HG03045 (cell line): ENCODE measurements at regions not wholly inside any gene's neighbourhood (a gene's known extent, or its start where the extent isn't known, plus 50 kb on each side); places are given as distances from the start of the nearest gene placed in this dataset.

Experiments
- ATAC-seq: cut with Tn5 transposase; IDR thresholded peaks from one replicate; pipeline ENCODE4 v1.9.1; 2021; ENCODE audit warnings: mild to moderate bottlenecking, moderate library complexity; ENCODE audit not compliant: unreplicated experiment

DNA sequence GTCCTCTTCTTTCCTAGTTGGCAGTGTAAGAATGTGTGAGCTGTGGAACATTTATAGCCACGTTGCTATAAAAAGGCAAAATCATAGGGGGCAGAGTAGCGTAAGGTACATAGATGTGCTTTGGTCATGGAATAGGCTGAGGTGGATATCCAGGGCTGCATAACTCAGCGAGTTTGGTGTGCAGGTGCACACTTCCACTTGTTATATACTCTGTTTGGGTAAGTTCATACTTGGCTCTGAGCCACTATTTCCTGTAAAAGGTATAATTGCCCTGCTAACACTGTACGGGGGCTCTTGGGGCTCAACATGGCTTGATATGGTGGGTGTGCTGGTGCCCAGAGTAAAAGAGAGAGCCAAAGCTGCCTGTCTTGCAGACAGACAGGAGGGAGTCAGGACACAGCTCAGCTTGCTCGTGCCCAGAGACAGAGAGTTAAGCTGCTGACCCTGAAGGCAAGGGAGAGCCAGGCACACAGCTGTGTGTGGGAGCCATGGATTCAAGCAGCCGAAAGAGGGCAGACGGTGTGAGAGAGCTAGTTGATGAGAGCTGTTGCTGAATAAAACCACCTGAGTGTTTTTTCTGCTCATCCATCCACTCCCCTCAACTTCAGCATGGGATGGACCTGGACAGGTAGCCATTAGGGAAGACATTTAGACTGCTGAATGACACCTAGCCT, 126.7 kb downstream of the DKK1 start:
- no peak for ATAC-seq

GRCh38 chr10:52442576-52442975, 128.5 kb downstream of the DKK1 start:
- no peak for ATAC-seq

GRCh38 chr10:52443419-52444388, 129.6 kb downstream of the DKK1 start:
- no peak for ATAC-seq

DNA sequence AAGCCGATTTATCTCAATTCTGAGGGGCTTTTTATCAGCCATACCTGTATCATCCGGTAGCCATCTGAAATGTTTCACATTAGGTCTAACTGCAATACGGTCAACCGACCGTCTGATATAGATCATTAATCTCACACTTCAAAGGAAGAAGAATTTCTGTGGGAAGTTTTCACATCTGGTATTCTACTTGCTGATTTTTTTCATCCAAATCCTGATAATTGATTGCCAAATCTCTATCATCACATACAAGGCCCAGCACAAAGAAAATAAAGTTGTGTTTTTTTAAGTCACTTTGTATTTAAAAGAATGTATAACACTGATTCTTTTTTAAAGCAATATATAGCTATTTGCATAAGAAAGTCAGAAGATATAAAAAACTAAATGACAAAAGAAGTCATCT, 132.3 kb downstream of the DKK1 start:
- no peak for ATAC-seq

DNA sequence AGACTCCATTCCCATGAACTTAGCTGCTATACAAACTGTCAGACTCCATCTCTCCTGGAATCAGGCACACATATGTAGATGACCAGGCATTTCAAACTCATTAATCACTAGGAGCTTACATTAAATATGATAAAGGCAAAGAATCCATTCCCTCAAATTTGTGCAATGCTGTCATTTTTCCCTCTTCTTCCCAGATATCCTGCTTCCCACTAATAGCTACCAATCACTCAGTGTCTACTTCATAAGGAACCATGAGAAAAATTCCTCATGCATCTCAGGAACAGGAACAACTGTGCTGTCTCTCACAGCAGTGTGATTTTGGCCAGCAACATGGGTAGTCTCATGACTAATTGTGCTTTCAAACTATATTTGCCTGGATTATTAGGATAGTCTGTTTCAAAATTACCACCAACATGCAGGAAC, 133.9 kb downstream of the DKK1 start:
- no peak for ATAC-seq

GRCh38 chr10:52450762-52451291, 136.7 kb downstream of the DKK1 start:
- ATAC-seq: no peak

GRCh38 chr10:52451817-52452216, 137.7 kb downstream of the DKK1 start:
- ATAC-seq: no peak

DNA sequence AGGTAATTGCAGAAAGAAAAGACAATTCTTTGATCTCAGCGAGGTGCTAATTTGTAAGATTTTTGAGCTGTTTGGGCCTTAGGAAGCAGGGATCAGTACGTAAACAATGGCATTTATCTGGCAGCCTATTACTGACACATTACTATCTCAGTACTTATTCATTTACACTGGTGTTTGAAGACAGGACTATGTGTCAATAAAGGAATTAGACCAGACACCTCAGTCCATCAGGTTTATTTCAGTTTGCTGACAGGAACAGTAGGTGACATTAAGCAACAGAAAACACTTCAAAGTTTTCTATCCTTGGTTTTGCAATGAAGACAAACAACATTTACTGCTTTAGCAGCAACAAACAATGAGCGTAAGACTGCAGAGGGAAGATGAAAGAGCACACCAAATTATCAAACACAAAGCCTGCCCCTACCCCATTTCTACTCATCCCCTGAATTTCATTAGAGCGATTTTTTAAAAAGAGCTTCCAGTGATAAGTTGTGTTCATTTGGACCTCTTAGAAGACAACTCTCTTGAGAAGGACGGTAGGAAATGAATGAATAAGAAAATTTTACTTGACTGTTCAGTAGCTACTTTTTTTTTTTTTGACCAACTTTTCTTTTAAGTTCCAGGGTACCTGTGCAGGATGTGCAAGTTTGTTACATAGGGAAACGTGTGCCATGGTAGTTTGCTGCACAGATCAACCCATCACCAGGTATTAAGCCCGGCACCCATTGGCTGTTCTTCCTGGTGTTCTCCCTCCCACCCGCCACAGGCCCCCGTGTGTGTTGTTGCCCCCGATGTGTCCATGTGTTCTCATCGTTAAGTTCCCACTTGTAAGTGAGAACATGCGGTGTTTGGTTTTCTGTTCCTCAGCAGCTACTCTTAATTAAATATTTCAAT, 138.8 kb downstream of the DKK1 start:
- ATAC-seq: no peak

DNA sequence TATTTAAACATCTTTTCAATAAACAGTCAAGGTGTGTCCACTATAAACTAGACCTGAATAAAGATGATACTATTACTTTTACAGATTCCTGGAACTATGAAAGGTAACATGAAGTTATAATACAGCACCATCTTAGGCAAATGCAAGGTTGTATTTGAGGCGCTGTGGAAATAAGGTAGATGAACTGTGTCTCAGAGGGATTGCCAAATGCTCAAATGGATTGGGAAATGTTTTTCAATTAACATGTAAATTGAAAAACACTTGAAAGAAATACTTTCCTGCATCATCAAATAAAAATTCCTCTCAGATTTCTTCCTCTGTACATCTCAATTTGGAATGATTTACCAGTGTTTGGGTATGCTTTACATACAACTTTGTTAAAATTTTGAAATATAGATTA, 139.4 kb downstream of the DKK1 start:
- ATAC-seq: no peak

GRCh38 chr10:52454491-52454890, 140.4 kb downstream of the DKK1 start:
- no peak for ATAC-seq

DNA sequence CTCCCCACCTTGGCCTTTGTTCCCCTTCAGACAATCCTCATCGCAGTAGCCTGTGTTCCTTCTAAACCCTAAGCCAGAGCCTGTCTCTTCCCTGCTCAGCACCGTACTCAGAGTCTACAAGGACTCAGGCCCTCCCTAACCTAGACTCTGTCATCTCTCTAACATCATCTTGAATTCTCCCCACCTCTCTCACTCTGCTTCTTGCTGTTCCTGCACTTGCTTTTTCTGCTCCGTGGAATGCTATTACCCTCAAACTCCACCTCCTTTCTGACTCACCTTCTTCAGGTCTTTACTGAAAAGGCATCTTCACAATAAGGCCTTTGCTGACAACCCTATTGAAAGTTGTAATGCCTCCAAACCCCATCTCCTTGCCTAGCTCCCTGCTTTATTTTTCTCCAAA, 141.0 kb downstream of the DKK1 start:
- ATAC-seq: no peak

- no peak for ATAC-seq
These were observed 145.0 kb downstream of the DKK1 start for GRCh38 chr10:52459097-52459496.

DNA sequence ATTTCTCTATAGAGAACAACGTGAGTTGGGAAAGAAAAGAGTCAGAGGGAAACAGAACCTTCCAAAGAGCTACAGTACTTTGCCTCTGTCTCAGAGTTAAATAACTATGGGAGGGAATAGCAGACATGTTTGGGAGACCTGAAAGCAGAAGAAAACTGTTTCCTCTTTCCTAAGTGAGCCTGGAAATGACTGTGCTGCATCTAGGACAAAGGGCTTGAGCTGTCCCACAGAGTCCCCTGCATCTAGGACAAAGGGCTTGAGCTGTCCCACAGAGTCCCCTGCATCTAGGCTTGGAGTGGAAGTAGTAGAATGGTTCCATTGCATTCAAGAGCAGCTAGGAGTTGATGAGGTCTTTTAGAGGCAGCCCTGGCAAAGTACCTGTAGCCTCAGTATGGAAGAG, 149.7 kb downstream of the DKK1 start:
- no peak for ATAC-seq

- ATAC-seq: no peak
These were observed 150.5 kb downstream of the DKK1 start for GRCh38 chr10:52464368-52465124.

DNA sequence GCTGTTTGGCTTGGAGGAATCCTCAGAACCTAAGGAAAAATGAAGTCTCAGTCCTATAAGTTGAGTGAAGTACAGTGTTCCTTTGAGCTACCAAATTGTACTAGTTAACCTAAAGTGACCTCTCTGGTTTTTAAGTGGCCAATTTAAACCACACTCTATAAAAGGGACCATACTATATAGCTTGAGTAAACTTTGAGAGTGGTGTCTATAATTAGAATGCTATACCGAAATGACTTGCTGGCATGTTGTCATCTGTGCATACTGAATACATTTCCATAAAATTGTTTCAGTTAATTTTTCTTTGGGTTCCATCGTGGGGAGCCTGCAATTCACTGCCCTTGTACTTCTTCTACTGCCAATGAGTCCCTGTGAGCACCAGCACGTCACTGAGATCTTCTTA, 151.1 kb downstream of the DKK1 start:
- no peak for ATAC-seq

GRCh38 chr10:52466464-52466863, 152.4 kb downstream of the DKK1 start:
- no peak for ATAC-seq

DNA sequence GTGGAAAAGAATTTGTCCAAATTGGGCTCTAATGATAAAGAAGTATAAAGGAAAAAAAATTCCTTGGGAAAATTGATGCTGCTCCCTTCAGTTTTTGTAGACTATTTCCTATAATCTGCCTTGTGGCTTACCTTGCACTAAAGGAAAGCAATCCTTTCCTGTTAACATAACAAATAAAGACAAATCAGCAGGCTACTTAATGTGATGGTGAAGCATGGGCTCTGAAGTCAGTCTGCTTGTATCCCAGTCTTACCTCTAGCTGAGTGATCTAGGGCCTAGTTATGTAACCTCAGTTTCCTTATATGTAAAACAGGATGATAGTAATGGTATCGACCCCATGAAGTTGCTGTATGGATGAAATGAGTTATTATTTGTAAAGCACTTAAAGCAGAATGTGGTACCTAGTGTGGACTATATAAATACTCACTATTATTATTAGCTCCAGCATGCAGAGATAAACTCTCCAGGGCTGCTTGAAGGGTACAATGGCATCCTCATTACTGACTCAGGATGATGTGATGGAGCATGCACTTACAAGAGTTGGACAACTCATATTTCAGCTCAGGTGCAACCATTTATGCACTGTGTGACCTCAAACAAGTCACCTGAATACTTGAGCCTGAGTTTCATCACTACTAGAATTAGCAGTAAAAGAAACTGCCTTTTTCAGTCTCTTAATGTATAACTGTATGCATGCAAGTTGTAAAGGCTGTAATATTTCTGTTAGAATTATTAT, 156.1 kb downstream of the DKK1 start:
- ATAC-seq: no peak

- no peak for ATAC-seq
These were observed 158.5 kb downstream of the DKK1 start for GRCh38 chr10:52472406-52473146.

GRCh38 chr10:52474265-52474664, 160.2 kb downstream of the DKK1 start:
- ATAC-seq: no peak
